ENCODE measurements at regions not wholly inside any gene's neighbourhood (a gene's known extent, or its start where the extent isn't known, plus 50 kb on each side); places are given as distances from the start of the nearest gene placed in this dataset.

DNA sequence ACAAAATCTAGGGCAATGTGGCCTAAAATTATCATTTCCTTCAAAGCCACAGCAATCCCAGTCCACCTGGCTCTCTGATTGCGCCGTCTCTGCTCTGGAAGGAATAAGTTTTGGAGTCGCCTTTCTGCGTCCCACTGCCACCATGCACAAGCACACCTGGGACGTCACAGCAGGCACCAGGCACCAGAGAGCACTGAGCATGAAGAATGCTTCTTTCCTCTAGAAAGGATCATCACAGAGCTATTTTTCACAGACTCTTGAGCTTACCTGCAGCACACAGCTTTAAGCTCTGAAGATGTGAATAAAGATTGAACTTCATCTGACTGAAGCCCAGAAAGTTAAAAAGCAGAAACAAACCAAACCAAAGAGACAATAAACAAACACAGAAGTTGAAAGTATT lies 170.0 kb upstream of the PPARGC1A start:
- Histone ChIP-seq H3K4me3 (ENCODE audit: low read length in 2 of 2) (no peak overlapping the region), H3K36me3 (ENCODE audit: control insufficient read depth in 2 of 2, insufficient read depth in 2 of 2, low read length in 1 of 2) (no peaks in the 10 kb centered on the region), H3K4me1 (ENCODE audit: control insufficient read depth in 2 of 2, insufficient read depth in 2 of 2, low read length in 2 of 2) (no peaks in the 10 kb centered on the region), H3K9me3 (ENCODE audit: control insufficient read depth in 2 of 2, insufficient read depth in 1 of 2, low read length in 1 of 2) (no peaks in the 10 kb centered on the region), H3K27me3 (ENCODE audit: control insufficient read depth in 2 of 2, insufficient read depth in 1 of 2, low read length in 1 of 2) (no peaks in the 10 kb centered on the region), H3K27ac (ENCODE audit: low read depth in 1 of 2, low read length in 1 of 2) (no peak overlapping the region)
- no peak for DNase-seq (ENCODE audit: low read depth in 6 of 9, low spot score in 9 of 9)
- WGBS = 95% methylated on average over 5 of the region's 5 CpGs

DNA sequence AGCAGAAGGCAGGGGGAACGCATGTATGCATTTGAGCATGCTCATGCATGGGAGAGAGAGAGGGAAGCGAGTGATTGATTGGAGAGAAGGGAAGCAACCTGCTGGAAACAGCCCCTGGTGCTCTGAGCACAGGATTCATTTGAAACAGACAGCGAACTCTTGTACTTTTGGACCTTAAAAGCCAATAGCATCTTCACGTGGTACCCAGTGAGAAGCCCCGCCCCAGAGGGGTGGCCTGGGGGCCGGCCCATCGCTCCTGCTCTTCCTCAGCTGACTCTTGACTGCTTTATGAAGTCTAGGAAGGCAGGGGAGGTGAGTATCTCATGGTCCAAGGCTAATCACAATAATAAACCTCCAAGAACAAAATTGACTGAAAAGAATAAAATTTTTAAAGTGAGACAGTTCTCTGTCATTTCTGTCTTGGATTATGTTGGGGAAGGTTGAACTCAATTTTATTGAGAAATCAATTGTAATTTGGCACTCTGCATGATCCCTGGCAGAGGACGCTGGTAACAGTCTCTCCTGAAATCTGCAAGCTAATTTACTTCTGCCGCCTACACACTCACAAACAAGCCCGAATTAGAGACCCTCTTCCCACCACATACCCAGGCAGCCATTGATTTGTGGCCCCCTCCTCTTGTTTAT lies 168.2 kb upstream of the PPARGC1A start:
- Histone ChIP-seq H3K9me3 (ENCODE audit: control insufficient read depth in 2 of 2, insufficient read depth in 1 of 2, low read length in 1 of 2) (no peaks in the 10 kb centered on the region), H3K4me1 (ENCODE audit: control insufficient read depth in 2 of 2, insufficient read depth in 2 of 2, low read length in 2 of 2) (no peaks in the 10 kb centered on the region), H3K27ac (ENCODE audit: low read depth in 1 of 2, low read length in 1 of 2) (no peak overlapping the region), H3K4me3 (ENCODE audit: low read length in 2 of 2) (no peak overlapping the region), H3K36me3 (ENCODE audit: control insufficient read depth in 2 of 2, insufficient read depth in 2 of 2, low read length in 1 of 2) (no peaks in the 10 kb centered on the region), H3K27me3 (ENCODE audit: control insufficient read depth in 2 of 2, insufficient read depth in 1 of 2, low read length in 1 of 2) (no peaks in the 10 kb centered on the region)
- WGBS = 82% methylated on average over 10 of the region's 10 CpGs
- DNase-seq (ENCODE audit: low read depth in 6 of 9, low spot score in 9 of 9) = no peak

DNA sequence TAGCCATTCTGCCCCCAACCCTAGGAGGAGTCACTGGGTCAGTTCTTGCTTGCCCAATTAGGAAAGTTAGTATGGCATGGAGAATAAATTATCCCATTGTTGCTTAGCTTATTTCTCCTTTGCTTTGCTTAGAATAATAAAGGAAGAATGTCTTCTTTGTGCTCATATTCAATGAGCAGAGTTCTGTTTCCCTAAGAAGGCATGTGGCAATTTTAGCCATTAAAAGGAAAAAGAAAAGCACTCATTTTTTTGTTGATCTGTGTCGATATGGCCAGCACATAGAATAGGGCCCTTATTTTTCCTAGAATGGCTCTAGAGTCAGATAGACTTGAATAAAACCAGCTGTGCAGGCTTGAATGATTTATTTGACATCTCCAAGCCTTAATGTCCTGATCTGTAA lies 166.4 kb upstream of the PPARGC1A start:
- no peak for DNase-seq (ENCODE audit: low read depth in 6 of 9, low spot score in 9 of 9)
- Histone ChIP-seq H3K27ac (ENCODE audit: low read depth in 1 of 2, low read length in 1 of 2) (no peak overlapping the region), H3K27me3 (ENCODE audit: control insufficient read depth in 2 of 2, insufficient read depth in 1 of 2, low read length in 1 of 2) (no peaks in the 10 kb centered on the region), H3K9me3 (ENCODE audit: control insufficient read depth in 2 of 2, insufficient read depth in 1 of 2, low read length in 1 of 2) (no peaks in the 10 kb centered on the region), H3K4me1 (ENCODE audit: control insufficient read depth in 2 of 2, insufficient read depth in 2 of 2, low read length in 2 of 2) (no peaks in the 10 kb centered on the region), H3K4me3 (ENCODE audit: low read length in 2 of 2) (no peak overlapping the region), H3K36me3 (ENCODE audit: control insufficient read depth in 2 of 2, insufficient read depth in 2 of 2, low read length in 1 of 2) (no peaks in the 10 kb centered on the region)
- 100% methylated on average over 1 of the region's 1 CpG for WGBS

DNA sequence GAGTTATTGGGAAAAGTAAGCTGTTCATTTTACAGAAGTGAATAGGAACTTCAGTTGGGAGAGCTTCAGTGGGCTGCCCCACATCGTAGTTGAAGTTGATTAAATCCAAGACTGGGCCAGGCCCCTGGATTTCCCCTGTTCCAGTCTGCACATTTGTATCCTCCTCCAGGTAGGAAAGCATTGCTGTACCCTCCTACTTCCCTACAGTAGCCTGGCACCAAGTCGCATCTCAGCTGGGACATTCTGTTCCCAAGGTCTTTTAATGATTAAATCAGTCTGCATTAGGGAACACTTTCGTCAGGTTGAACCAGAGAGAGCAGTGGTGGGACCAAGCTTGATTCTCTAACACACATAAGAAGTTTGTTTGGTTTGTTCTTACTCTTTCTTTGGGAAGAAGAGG lies 165.8 kb upstream of the PPARGC1A start:
- no peak overlapping the region for H3K4me3 ChIP-seq (ENCODE audit: low read length in 2 of 2)
- H3K9me3 ChIP-seq (ENCODE audit: control insufficient read depth in 2 of 2, insufficient read depth in 1 of 2, low read length in 1 of 2) = no peaks in the 10 kb centered on the region
- H3K4me1 ChIP-seq (ENCODE audit: control insufficient read depth in 2 of 2, insufficient read depth in 2 of 2, low read length in 2 of 2) = no peaks in the 10 kb centered on the region
- H3K27ac ChIP-seq (ENCODE audit: low read depth in 1 of 2, low read length in 1 of 2) = no peak overlapping the region
- no peak for DNase-seq (ENCODE audit: low read depth in 6 of 9, low spot score in 9 of 9)
- H3K27me3 ChIP-seq (ENCODE audit: control insufficient read depth in 2 of 2, insufficient read depth in 1 of 2, low read length in 1 of 2) = no peaks in the 10 kb centered on the region
- WGBS = 91% methylated on average over 3 of the region's 3 CpGs
- H3K36me3 ChIP-seq (ENCODE audit: control insufficient read depth in 2 of 2, insufficient read depth in 2 of 2, low read length in 1 of 2) = no peaks in the 10 kb centered on the region

DNA sequence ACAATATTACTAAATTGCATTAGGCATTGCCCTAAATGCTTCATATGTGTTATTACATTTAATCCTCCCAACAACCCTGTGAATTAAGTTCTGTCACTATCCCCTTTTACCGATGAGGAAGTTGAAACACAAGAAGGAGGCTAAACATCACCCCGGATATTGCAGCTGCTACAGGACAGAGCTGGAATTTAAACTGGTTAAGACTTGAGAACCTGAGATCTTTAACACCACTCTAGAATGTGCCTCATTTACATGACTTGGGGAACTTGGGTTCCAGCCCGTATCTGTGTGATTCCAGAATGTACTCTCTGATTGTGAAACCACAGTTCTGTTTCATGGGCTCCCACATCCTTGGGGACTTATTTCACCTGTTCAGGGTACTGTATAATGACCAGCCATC lies 165.1 kb upstream of the PPARGC1A start:
- Histone ChIP-seq H3K27me3 (ENCODE audit: control insufficient read depth in 2 of 2, insufficient read depth in 1 of 2, low read length in 1 of 2) (no peaks in the 10 kb centered on the region), H3K36me3 (ENCODE audit: control insufficient read depth in 2 of 2, insufficient read depth in 2 of 2, low read length in 1 of 2) (no peaks in the 10 kb centered on the region), H3K9me3 (ENCODE audit: control insufficient read depth in 2 of 2, insufficient read depth in 1 of 2, low read length in 1 of 2) (no peaks in the 10 kb centered on the region), H3K4me1 (ENCODE audit: control insufficient read depth in 2 of 2, insufficient read depth in 2 of 2, low read length in 2 of 2) (no peaks in the 10 kb centered on the region), H3K4me3 (ENCODE audit: low read length in 2 of 2) (no peak overlapping the region), H3K27ac (ENCODE audit: low read depth in 1 of 2, low read length in 1 of 2) (no peak overlapping the region)
- no peak for DNase-seq (ENCODE audit: low read depth in 6 of 9, low spot score in 9 of 9)
- WGBS = 93% methylated on average over 3 of the region's 3 CpGs

GRCh38 chr4:24053934-24054333 lies 164.1 kb upstream of the PPARGC1A start:
- Histone ChIP-seq H3K9me3 (ENCODE audit: control insufficient read depth in 2 of 2, insufficient read depth in 1 of 2, low read length in 1 of 2) (no peaks in the 10 kb centered on the region), H3K4me1 (ENCODE audit: control insufficient read depth in 2 of 2, insufficient read depth in 2 of 2, low read length in 2 of 2) (no peaks in the 10 kb centered on the region), H3K36me3 (ENCODE audit: control insufficient read depth in 2 of 2, insufficient read depth in 2 of 2, low read length in 1 of 2) (no peaks in the 10 kb centered on the region), H3K4me3 (ENCODE audit: low read length in 2 of 2) (no peak overlapping the region), H3K27ac (ENCODE audit: low read depth in 1 of 2, low read length in 1 of 2) (no peak overlapping the region), H3K27me3 (ENCODE audit: control insufficient read depth in 2 of 2, insufficient read depth in 1 of 2, low read length in 1 of 2) (no peaks in the 10 kb centered on the region)
- DNase-seq (ENCODE audit: low read depth in 6 of 9, low spot score in 9 of 9) = no peak

- WGBS = 86% methylated on average over 5 of the region's 5 CpGs
- H3K27me3 ChIP-seq (ENCODE audit: control insufficient read depth in 2 of 2, insufficient read depth in 1 of 2, low read length in 1 of 2) = no peaks in the 10 kb centered on the region
- no peak overlapping the region for H3K4me3 ChIP-seq (ENCODE audit: low read length in 2 of 2)
- H3K4me1 ChIP-seq (ENCODE audit: control insufficient read depth in 2 of 2, insufficient read depth in 2 of 2, low read length in 2 of 2) = no peaks in the 10 kb centered on the region
- H3K27ac ChIP-seq (ENCODE audit: low read depth in 1 of 2, low read length in 1 of 2) = no peak overlapping the region
- H3K9me3 ChIP-seq (ENCODE audit: control insufficient read depth in 2 of 2, insufficient read depth in 1 of 2, low read length in 1 of 2) = no peaks in the 10 kb centered on the region
- H3K36me3 ChIP-seq (ENCODE audit: control insufficient read depth in 2 of 2, insufficient read depth in 2 of 2, low read length in 1 of 2) = no peaks in the 10 kb centered on the region
- no peak for DNase-seq (ENCODE audit: low read depth in 6 of 9, low spot score in 9 of 9)
These were observed 155.1 kb upstream of the PPARGC1A start for GRCh38 chr4:24044610-24045589.

DNA sequence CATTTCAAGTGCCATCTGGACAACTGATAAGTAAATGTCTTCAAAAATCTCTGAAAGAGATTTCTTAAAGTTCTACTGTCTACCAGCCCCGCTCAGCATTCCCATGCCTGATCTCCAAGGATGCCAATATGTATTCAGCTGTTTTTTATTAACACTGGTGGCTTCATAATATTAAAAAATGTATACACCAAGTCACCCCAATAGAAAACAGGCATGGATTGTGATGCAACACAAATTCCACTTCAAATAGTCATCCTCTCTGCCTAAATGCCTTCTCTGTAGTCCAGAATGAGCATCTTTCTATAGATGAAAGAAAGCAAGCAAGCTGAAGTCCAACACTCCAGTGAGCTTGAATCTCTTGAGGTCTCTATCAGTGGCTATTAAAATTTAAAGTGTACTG lies 152.2 kb upstream of the PPARGC1A start:
- Histone ChIP-seq H3K9me3 (ENCODE audit: control insufficient read depth in 2 of 2, insufficient read depth in 1 of 2, low read length in 1 of 2) (no peaks in the 10 kb centered on the region), H3K4me1 (ENCODE audit: control insufficient read depth in 2 of 2, insufficient read depth in 2 of 2, low read length in 2 of 2) (no peaks in the 10 kb centered on the region), H3K4me3 (ENCODE audit: low read length in 2 of 2) (no peak overlapping the region), H3K36me3 (ENCODE audit: control insufficient read depth in 2 of 2, insufficient read depth in 2 of 2, low read length in 1 of 2) (no peaks in the 10 kb centered on the region), H3K27me3 (ENCODE audit: control insufficient read depth in 2 of 2, insufficient read depth in 1 of 2, low read length in 1 of 2) (no peaks in the 10 kb centered on the region), H3K27ac (ENCODE audit: low read depth in 1 of 2, low read length in 1 of 2) (no peak overlapping the region)
- 94% methylated on average over 1 of the region's 1 CpG for WGBS
- no peak for DNase-seq (ENCODE audit: low read depth in 6 of 9, low spot score in 9 of 9)

DNA sequence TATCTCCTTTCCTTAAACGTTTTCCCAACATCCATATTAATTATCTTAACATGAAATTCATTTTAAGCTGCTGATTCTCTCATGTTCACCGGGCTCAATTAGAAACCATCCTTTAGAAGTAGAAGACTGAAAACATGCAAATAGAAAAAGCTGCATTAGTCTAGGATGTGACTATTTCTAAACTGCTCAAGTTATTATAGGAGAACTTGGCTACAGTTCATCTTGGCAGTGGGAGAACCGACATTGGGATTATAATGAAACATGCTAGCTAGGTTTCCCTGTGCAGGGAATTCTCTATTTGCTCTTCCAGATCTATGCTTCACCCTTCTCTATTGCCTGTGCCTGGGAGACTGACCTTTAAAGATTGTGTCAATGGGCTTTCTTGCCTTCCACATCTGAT lies 151.0 kb upstream of the PPARGC1A start:
- Histone ChIP-seq H3K27me3 (ENCODE audit: control insufficient read depth in 2 of 2, insufficient read depth in 1 of 2, low read length in 1 of 2) (no peaks in the 10 kb centered on the region), H3K4me1 (ENCODE audit: control insufficient read depth in 2 of 2, insufficient read depth in 2 of 2, low read length in 2 of 2) (no peaks in the 10 kb centered on the region), H3K9me3 (ENCODE audit: control insufficient read depth in 2 of 2, insufficient read depth in 1 of 2, low read length in 1 of 2) (no peaks in the 10 kb centered on the region), H3K27ac (ENCODE audit: low read depth in 1 of 2, low read length in 1 of 2) (no peak overlapping the region), H3K4me3 (ENCODE audit: low read length in 2 of 2) (no peak overlapping the region), H3K36me3 (ENCODE audit: control insufficient read depth in 2 of 2, insufficient read depth in 2 of 2, low read length in 1 of 2) (no peaks in the 10 kb centered on the region)
- 88% methylated on average over 3 of the region's 3 CpGs for WGBS
- no peak for DNase-seq (ENCODE audit: low read depth in 6 of 9, low spot score in 9 of 9)
